HG03565 (cell line): ENCODE measurements at regions not wholly inside any gene's neighbourhood (a gene's known extent, or its start where the extent isn't known, plus 50 kb on each side); places are given as distances from the start of the nearest gene placed in this dataset.

ENCODE experiments used
- ATAC-seq: cut with Tn5 transposase; IDR thresholded peaks from one replicate; pipeline ENCODE4 v1.9.1; 2021; ENCODE audit warnings: mild to moderate bottlenecking, moderate library complexity; ENCODE audit not compliant: unreplicated experiment

DNA sequence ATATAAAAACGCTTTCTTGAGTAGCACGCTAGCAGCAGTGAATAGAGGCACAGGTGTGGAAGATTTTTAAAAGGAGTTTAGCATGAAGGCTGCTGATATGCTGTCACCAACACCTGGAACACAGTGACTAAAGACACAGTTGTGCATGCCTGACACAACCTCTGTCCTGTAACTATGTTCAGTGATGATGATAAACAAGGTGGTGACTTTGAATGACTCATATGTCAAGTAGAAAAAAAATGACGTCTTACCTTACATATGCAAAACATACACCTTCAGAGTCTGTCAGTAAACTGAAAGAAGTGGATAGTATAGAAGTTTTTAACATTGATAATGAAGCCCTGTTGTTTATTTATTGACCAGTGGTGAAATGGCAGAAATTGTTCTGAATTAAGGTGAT, 66.2 kb upstream of the ADCY2 start:
- no peak for ATAC-seq

DNA sequence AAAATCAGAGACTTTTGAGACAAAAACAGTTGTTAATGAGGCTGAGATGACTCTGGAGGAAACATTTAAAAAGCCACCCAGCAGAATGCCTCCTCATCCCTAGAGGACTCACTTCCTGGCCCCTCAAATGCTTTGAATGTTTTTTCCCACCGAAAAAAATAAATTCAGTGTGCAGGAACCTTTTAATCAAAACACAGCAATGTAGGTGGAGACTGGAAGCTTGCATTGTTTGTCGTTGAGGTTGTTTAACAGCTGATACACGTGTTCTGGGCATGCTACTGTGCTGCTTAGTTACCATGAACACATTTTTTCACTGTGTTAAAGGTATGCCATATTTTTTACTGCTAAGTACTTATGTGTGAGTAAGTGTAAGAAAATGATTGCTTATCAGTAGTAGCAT, 65.7 kb upstream of the ADCY2 start:
- ATAC-seq = no peak

- no peak for ATAC-seq
These were observed 64.8 kb upstream of the ADCY2 start for GRCh38 chr5:7331131-7331530.
